ENCODE measurements at regions not wholly inside any gene's neighbourhood (a gene's known extent, or its start where the extent isn't known, plus 50 kb on each side); places are given as distances from the start of the nearest gene placed in this dataset.

- Histone ChIP-seq H3K27ac (no peak overlapping the region), H3K4me3 (no peak overlapping the region), H3K9me3 (no peaks in the 10 kb centered on the region), H3K27me3 (no peaks in the 10 kb centered on the region), H3K36me3 (no peaks in the 10 kb centered on the region), H3K4me1 (peaks cover 0 to 5% of the 10 kb centered on the region in 2 donors)
- no peak for TF ChIP-seq CTCF (IDR thresholded peaks at IDR 0.05)
- DNase-seq = no peak
- intact Hi-C loops (cut with DNase I; ENCODE audit: low total_unique reads) = no loop called here
Measured at GRCh38 chr7:98475352-98475751, 74.5 kb upstream of the BAIAP2L1 start.

- no peaks in the 10 kb centered on the region for H3K27me3 ChIP-seq
- H3K4me1 ChIP-seq = peaks cover 0 to 5% of the 10 kb centered on the region in 2 donors
- DNase-seq = no peak
- H3K36me3 ChIP-seq = no peaks in the 10 kb centered on the region
- H3K4me3 ChIP-seq = no peak overlapping the region
- H3K9me3 ChIP-seq = no peaks in the 10 kb centered on the region
- TF ChIP-seq POLR2A (IDR thresholded peaks at IDR 0.05) (no peak), CTCF (IDR thresholded peaks at IDR 0.05) (no peak)
- H3K27ac ChIP-seq = no peak overlapping the region
- intact Hi-C loops (cut with DNase I; ENCODE audit: low total_unique reads) = no loop called here
Measured at GRCh38 chr7:98474558-98474957, 73.7 kb upstream of the BAIAP2L1 start.

GRCh38 chr7:98472521-98472954 lies 71.6 kb upstream of the BAIAP2L1 start:
- TF ChIP-seq POLR2A (IDR thresholded peaks at IDR 0.05) (no peak), CTCF (IDR thresholded peaks at IDR 0.05) (no peak)
- Histone ChIP-seq H3K4me1 (peaks cover 0 to 5% of the 10 kb centered on the region in 2 donors), H3K27me3 (no peaks in the 10 kb centered on the region), H3K36me3 (no peaks in the 10 kb centered on the region), H3K27ac (no peak overlapping the region), H3K9me3 (no peaks in the 10 kb centered on the region), H3K4me3 (no peak overlapping the region)
- no peak for DNase-seq
- intact Hi-C loops (cut with DNase I; ENCODE audit: low total_unique reads) = no loop called here

GRCh38 chr7:98470485-98471240 lies 69.8 kb upstream of the BAIAP2L1 start:
- no peak for DNase-seq
- TF ChIP-seq CTCF (IDR thresholded peaks at IDR 0.05) (no peak), POLR2A (IDR thresholded peaks at IDR 0.05) (no peak)
- H3K4me1 ChIP-seq = peaks cover 0 to 5% of the 10 kb centered on the region in 2 donors
- no peaks in the 10 kb centered on the region for H3K9me3 ChIP-seq
- intact Hi-C loops (cut with DNase I; ENCODE audit: low total_unique reads) = no loop called here
- H3K27ac ChIP-seq = no peak overlapping the region
- H3K36me3 ChIP-seq = no peaks in the 10 kb centered on the region
- no peak overlapping the region for H3K4me3 ChIP-seq
- no peaks in the 10 kb centered on the region for H3K27me3 ChIP-seq

- H3K4me1 ChIP-seq = peaks cover 0 to 5% of the 10 kb centered on the region in 2 donors
- no peaks in the 10 kb centered on the region for H3K9me3 ChIP-seq
- DNase-seq = no peak
- no peak for TF ChIP-seq CTCF (IDR thresholded peaks at IDR 0.05)
- TF ChIP-seq POLR2A (IDR thresholded peaks at IDR 0.05) = no peak
- H3K27me3 ChIP-seq = no peaks in the 10 kb centered on the region
- intact Hi-C loops (cut with DNase I; ENCODE audit: low total_unique reads) = no loop called here
- H3K4me3 ChIP-seq = no peak overlapping the region
- no peaks in the 10 kb centered on the region for H3K36me3 ChIP-seq
- no peak overlapping the region for H3K27ac ChIP-seq
Measured at GRCh38 chr7:98469088-98469487, 68.2 kb upstream of the BAIAP2L1 start.
